DND-41 (cell line): ENCODE measurements at regions not wholly inside any gene's neighbourhood (a gene's known extent, or its start where the extent isn't known, plus 50 kb on each side); places are given as distances from the start of the nearest gene placed in this dataset.

Source experiments
- CTCF ChIP-seq: IDR thresholded peaks from 2 replicates; pipeline ENCODE4 v1.5.1; 2012; ENCODE audit warnings: borderline replicate concordance, low read length, moderate library complexity, mild to moderate bottlenecking; ENCODE audit not compliant: poor library complexity, severe bottlenecking; ENCODE audit errors: extremely low read depth
- EZH2 ChIP-seq: IDR thresholded peaks from 3 replicates; pipeline ENCODE4 v1.6.1; 2012; ENCODE audit warnings: borderline replicate concordance, low read depth, mild to moderate bottlenecking, moderate library complexity, low read length, inconsistent platforms; ENCODE audit not compliant: severe bottlenecking

- TF ChIP-seq CTCF (no peak), EZH2 (no peak)
Observed at GRCh38 chr2:177101930-177102329, 110.7 kb upstream of the HNRNPA3 start.
